SU-DHL-6 (cell line): ENCODE measurements at regions not wholly inside any gene's neighbourhood (a gene's known extent, or its start where the extent isn't known, plus 50 kb on each side); places are given as distances from the start of the nearest gene placed in this dataset.

Source experiments
- CTCF ChIP-seq: fragments of 200-600 bp; sonication (generic); IDR thresholded peaks from one replicate; pipeline ENCODE4 v1.5.1; 2017; ENCODE audit warnings: antibody characterized with exemption, mild to moderate bottlenecking, low read length, moderate library complexity; ENCODE audit not compliant: insufficient read depth, poor library complexity, severe bottlenecking
- EZH2phosphoT487 ChIP-seq: fragments of 200-600 bp; sonication (generic), shearing (Covaris generic); conservative IDR thresholded peaks from 2 replicates; pipeline ENCODE4 v1.6.1; 2018; ENCODE audit warnings: mild to moderate bottlenecking, antibody characterized with exemption, low read length, moderate library complexity, mixed read lengths

- TF ChIP-seq CTCF (no peak), EZH2phosphoT487 (no peak)
These were observed 366.9 kb upstream of the GRAMD2B start for GRCh38 chr5:126056352-126056751.
